Esophagus muscularis mucosa (tissue), 4 donors: ENCODE measurements at regions not wholly inside any gene's neighbourhood (a gene's known extent, or its start where the extent isn't known, plus 50 kb on each side); places are given as distances from the start of the nearest gene placed in this dataset.
"Not testable (repeated sequence)": the region's sequence is repeated elsewhere in the genome, so short reads cannot be mapped to it uniquely, and the experiment has no call there.

Experiments
- DNase-seq: peaks from one replicate; pipeline ENCODE4 v3.0.0-alpha.2; 2017; ENCODE audit errors: extremely low spot score
- H3K27ac ChIP-seq, 4 donors: fragments of 200-600 bp; sonication (generic); replicated peaks in 1 of 4; 1 replicate in 3 of 4; 2 replicates in 1 of 4; pipeline ENCODE4 v1.5.1; 2016 to 2019; ENCODE audit warnings: mild to moderate bottlenecking in 1 of 4
- H3K27me3 ChIP-seq, 4 donors: fragments of 200-600 bp; sonication (generic); one replicate each; pipeline versions ENCODE4 v1.5.1 to v1.6.0; 2016 to 2019
- H3K36me3 ChIP-seq, 4 donors: fragments of 200-600 bp; sonication (generic); one replicate each; pipeline ENCODE4 v1.5.1; 2016 to 2019
- H3K4me1 ChIP-seq, 4 donors: fragments of 200-600 bp; sonication (generic); one replicate each; pipeline ENCODE4 v1.5.1; 2016 to 2019
- H3K4me3 ChIP-seq, 4 donors: fragments of 200-600 bp; sonication (generic); 1 replicate in 2 of 4; 2 replicates in 2 of 4; pipeline ENCODE4 v1.5.1; 2016 to 2019; ENCODE audit warnings: mild to moderate bottlenecking in 4 of 4, moderate library complexity in 1 of 4
- H3K9me3 ChIP-seq, 4 donors: fragments of 200-600 bp; sonication (generic); 1 replicate in 3 of 4; 2 replicates in 1 of 4; pipeline ENCODE4 v1.5.1; 2016 to 2019
- EP300 ChIP-seq: sonication (generic); formaldehyde crosslinking; IDR thresholded peaks from one replicate; pipeline ENCODE4 v1.6.1; 2017; ENCODE audit warnings: antibody characterized with exemption
- POLR2A ChIP-seq: fragments of 450-650 bp; IDR thresholded peaks from one replicate; pipeline ENCODE4 v1.6.1; 2017; ENCODE audit warnings: antibody characterized with exemption, moderate library complexity, mild to moderate bottlenecking, low read depth
- POLR2AphosphoS5 ChIP-seq, 2 donors: sonication (generic); formaldehyde crosslinking; IDR thresholded peaks; one replicate each; pipeline ENCODE4 v1.6.1; 2017; ENCODE audit warnings: antibody characterized with exemption in 2 of 2
- WGBS: methylation state at CpG from one replicate; pipeline ENCODE4 v1.1.5; 2018; 5-methylcytosine and 5-hydroxymethylcytosine counted together
- intact Hi-C: fragments of 100-400 bp; cut with DNase I; formaldehyde crosslinking; loops from one replicate; pipeline ENCODE4 v1.15.1; 2023
- TF ChIP-seq, protein P1 (sequence below), 3 experiments: fragments of 200-600 bp in 2 of 3; fragments of 450-650 bp in 1 of 3; sonication (generic) in 2 of 3; IDR thresholded peaks; one replicate each; pipeline ENCODE4 v1.5.1; 2017 to 2019; ENCODE audit warnings: antibody characterized with exemption in 3 of 3, mild to moderate bottlenecking in 2 of 3, moderate library complexity in 1 of 3

DNA sequence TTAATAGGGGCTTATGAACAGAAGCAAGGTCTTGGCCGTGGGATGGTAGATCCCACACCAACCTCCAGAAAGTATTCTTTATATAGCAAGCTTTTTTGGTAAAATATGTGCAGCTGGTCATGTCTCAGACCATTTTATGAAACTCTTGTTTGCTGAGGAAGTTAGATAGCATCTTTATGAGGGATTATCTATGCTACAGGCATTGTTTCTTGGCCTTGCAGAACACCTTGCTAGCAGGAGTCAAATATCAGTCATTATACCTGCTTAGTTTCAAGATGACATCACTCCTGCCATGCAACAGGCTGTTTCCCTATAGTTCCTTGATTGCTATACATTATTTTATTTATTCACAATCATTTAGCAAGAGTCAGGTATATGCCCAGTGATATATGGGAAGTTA is 84.8 kb upstream of the LRFN5 start:
- no peak for TF ChIP-seq EP300
- no peak for TF ChIP-seq POLR2AphosphoS5 (IDR thresholded peaks at IDR 0.05)
- no peak for TF ChIP-seq POLR2A
- TF ChIP-seq, protein P1, sequence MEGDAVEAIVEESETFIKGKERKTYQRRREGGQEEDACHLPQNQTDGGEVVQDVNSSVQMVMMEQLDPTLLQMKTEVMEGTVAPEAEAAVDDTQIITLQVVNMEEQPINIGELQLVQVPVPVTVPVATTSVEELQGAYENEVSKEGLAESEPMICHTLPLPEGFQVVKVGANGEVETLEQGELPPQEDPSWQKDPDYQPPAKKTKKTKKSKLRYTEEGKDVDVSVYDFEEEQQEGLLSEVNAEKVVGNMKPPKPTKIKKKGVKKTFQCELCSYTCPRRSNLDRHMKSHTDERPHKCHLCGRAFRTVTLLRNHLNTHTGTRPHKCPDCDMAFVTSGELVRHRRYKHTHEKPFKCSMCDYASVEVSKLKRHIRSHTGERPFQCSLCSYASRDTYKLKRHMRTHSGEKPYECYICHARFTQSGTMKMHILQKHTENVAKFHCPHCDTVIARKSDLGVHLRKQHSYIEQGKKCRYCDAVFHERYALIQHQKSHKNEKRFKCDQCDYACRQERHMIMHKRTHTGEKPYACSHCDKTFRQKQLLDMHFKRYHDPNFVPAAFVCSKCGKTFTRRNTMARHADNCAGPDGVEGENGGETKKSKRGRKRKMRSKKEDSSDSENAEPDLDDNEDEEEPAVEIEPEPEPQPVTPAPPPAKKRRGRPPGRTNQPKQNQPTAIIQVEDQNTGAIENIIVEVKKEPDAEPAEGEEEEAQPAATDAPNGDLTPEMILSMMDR (IDR thresholded peaks at IDR 0.05) = no peak
- 83% methylated on average over 1 of the region's 1 CpG for WGBS
- H3K27me3 ChIP-seq = no peaks in the 10 kb centered on the region

DNA sequence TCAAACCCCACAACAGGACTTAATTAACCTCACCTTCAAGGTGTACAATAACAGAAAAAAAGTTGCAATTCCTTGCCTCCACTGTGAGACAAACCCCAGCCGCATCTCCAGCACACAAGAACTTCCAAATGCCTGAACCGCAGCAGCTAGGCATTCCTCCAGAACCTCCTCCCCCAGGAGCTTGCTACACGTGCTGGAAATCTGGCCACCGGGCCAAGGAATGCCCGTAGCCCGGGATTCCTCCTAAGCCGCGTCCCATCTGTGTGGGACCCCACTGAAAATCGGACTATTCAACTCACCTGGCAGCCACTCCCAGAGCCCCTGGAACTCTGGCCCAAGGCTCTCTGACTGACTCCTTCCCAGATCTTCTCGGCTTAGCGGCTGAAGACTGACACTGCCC is 88.6 kb upstream of the LRFN5 start:
- H3K36me3 ChIP-seq, H3K9me3 ChIP-seq, DNase-seq, H3K4me3 ChIP-seq, H3K4me1 ChIP-seq, H3K27ac ChIP-seq, H3K27me3 ChIP-seq, intact Hi-C loops: not testable (repeated sequence)
- WGBS = 92% methylated on average over 9 of the region's 11 CpGs

More for the DNA sequence above, 84.8 kb upstream of the LRFN5 start:
- Histone ChIP-seq H3K4me1 (no peaks in the 10 kb centered on the region), H3K9me3 (no peaks in the 10 kb centered on the region), H3K4me3 (no peak overlapping the region), H3K36me3 (no peaks in the 10 kb centered on the region), H3K27ac (no peak overlapping the region)
- DNase-seq = no peak
- intact Hi-C loops = no loop called here

DNA sequence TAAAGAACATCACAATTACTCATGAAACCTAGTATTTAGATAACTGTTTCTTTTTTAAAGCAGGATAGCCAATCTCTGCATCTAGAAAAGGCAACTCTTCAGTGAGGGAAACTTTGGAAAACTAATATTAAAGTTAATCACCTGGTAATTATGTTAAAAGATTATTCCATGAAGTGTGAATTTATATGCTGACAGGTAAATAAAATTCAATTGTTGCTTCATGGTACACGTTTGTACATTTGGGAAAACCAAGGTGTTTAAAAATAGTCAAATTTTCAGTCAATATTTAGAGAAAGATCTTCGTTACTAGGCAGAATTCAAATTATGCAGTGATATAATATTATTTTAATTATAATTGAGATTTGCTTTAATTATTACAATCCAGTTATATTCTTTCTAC is 100.1 kb upstream of the LRFN5 start:
- WGBS = 61% methylated on average over 2 of the region's 2 CpGs
- TF ChIP-seq, protein P1 (IDR thresholded peaks at IDR 0.05) = no peak
- no peak for TF ChIP-seq EP300
- TF ChIP-seq POLR2A = no peak
- TF ChIP-seq POLR2AphosphoS5 (IDR thresholded peaks at IDR 0.05) = no peak
- Histone ChIP-seq H3K27ac (no peak overlapping the region), H3K4me3 (no peak overlapping the region), H3K9me3 (no peaks in the 10 kb centered on the region), H3K4me1 (no peaks in the 10 kb centered on the region), H3K27me3 (no peaks in the 10 kb centered on the region), H3K36me3 (no peaks in the 10 kb centered on the region)
- intact Hi-C loops = no loop called here
- no peak for DNase-seq

DNA sequence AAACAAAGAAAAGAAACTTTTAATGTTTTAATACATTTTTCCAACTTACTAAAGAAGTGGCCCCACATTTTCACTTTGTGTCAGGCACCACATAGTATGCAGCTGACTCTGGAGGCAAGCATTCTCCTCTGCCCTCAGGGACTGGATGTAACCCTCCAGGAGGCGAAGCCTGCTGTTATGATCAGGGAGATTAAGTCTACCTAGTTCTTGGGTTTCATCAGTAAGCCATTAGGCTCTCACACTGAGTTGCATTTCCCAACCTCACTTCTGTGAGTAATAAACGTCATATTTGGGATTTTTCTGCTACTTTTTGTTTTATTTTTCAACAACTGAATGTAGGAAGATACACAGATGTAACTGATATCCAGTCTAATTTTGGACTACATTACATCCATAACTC is 101.2 kb upstream of the LRFN5 start:
- WGBS = 75% methylated on average over 2 of the region's 2 CpGs
- no peaks in the 10 kb centered on the region for H3K27me3 ChIP-seq
- H3K27ac ChIP-seq = no peak overlapping the region
- no peak for DNase-seq
- H3K4me1 ChIP-seq = no peaks in the 10 kb centered on the region
- no peak overlapping the region for H3K4me3 ChIP-seq
- TF ChIP-seq, protein P1 (IDR thresholded peaks at IDR 0.05) = no peak
- TF ChIP-seq POLR2A = no peak
- TF ChIP-seq EP300 = no peak
- TF ChIP-seq POLR2AphosphoS5 (IDR thresholded peaks at IDR 0.05) = no peak
- intact Hi-C loops = no loop called here
- H3K36me3 ChIP-seq = no peaks in the 10 kb centered on the region
- no peaks in the 10 kb centered on the region for H3K9me3 ChIP-seq

DNA sequence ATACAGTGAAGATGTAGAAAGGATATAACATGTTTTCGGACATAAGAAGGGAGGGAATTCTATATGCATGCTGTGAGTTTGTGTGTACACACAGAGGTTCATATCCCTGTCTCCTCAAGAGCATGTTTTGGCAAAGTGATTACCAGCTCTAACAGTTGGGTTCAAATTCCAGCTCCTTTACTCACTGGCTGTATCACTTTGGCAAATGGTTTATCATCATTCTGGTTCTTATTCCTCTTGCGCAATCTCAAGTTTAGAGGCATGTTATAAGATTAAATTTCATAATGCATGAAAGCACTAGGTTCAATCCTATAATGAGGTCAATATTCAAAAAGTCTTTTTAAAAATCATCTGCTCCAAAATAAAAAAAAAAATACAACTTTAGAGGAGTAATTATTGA is 107.7 kb upstream of the LRFN5 start:
- no peaks in the 10 kb centered on the region for H3K27me3 ChIP-seq
- no peak for DNase-seq
- intact Hi-C loops = no loop called here
- H3K4me3 ChIP-seq = no peak overlapping the region
- no peaks in the 10 kb centered on the region for H3K36me3 ChIP-seq
- no peak overlapping the region for H3K27ac ChIP-seq
- no peaks in the 10 kb centered on the region for H3K9me3 ChIP-seq
- H3K4me1 ChIP-seq = no peaks in the 10 kb centered on the region
- TF ChIP-seq POLR2AphosphoS5 (IDR thresholded peaks at IDR 0.05) = no peak
- TF ChIP-seq EP300 = no peak
- no peak for TF ChIP-seq POLR2A
- TF ChIP-seq, protein P1 (IDR thresholded peaks at IDR 0.05) = no peak
- WGBS = 100% methylated on average over 2 of the region's 2 CpGs
